ENCODE measurements at regions not wholly inside any gene's neighbourhood (a gene's known extent, or its start where the extent isn't known, plus 50 kb on each side); places are given as distances from the start of the nearest gene placed in this dataset.

- Histone ChIP-seq H3K36me3 (replicated peaks in 1 of 2; ENCODE audit: insufficient read depth in 1 of 2, low read depth in 2 of 2) (no peaks in the 10 kb centered on the region), H3K4me3 (no peak overlapping the region), H3K27ac (no peak overlapping the region), H3K4me1 (no peaks in the 10 kb centered on the region), H3K9me3 (no peaks in the 10 kb centered on the region), H3K27me3 (no peaks in the 10 kb centered on the region)
- 67 to 69% methylated on average over 6 of the region's 6 CpGs for WGBS, 2 donors
- no peak for TF ChIP-seq CTCF (IDR thresholded peaks at IDR 0.05)
- TF ChIP-seq POLR2A (IDR thresholded peaks at IDR 0.05), result no peak
- no peak for ATAC-seq
- no peak for DNase-seq
- intact Hi-C loops (cut with DNase I), result no loop called here
Measured at GRCh38 chr17:73831699-73832098, 187.5 kb upstream of the SDK2 start.

GRCh38 chr17:73833775-73834488 is 189.7 kb upstream of the SDK2 start:
- no peak overlapping the region for H3K27ac ChIP-seq
- H3K27me3 ChIP-seq, result no peaks in the 10 kb centered on the region
- DNase-seq (no peak), ATAC-seq (no peak)
- intact Hi-C loops (cut with DNase I), result no loop called here
- H3K4me1 ChIP-seq, result no peaks in the 10 kb centered on the region
- no peaks in the 10 kb centered on the region for H3K36me3 ChIP-seq (replicated peaks in 1 of 2; ENCODE audit: insufficient read depth in 1 of 2, low read depth in 2 of 2)
- WGBS, 2 donors, result 33 to 35% methylated on average over 17 of the region's 17 CpGs
- H3K4me3 ChIP-seq, result no peak overlapping the region
- no peaks in the 10 kb centered on the region for H3K9me3 ChIP-seq
- no peak for TF ChIP-seq CTCF (IDR thresholded peaks at IDR 0.05)
- no peak for TF ChIP-seq POLR2A (IDR thresholded peaks at IDR 0.05)

- 61 to 63% methylated on average over 17 of the region's 17 CpGs for WGBS, 2 donors
- Histone ChIP-seq H3K27me3 (no peaks in the 10 kb centered on the region), H3K9me3 (no peaks in the 10 kb centered on the region), H3K4me1 (no peaks in the 10 kb centered on the region), H3K27ac (no peak overlapping the region), H3K4me3 (no peak overlapping the region), H3K36me3 (replicated peaks in 1 of 2; ENCODE audit: insufficient read depth in 1 of 2, low read depth in 2 of 2) (no peaks in the 10 kb centered on the region)
- no peak for DNase-seq
- intact Hi-C loops (cut with DNase I), result no loop called here
- no peak for TF ChIP-seq CTCF (IDR thresholded peaks at IDR 0.05)
- TF ChIP-seq POLR2A (IDR thresholded peaks at IDR 0.05), result no peak
- ATAC-seq, result no peak
Measured at GRCh38 chr17:73834684-73835343, 190.6 kb upstream of the SDK2 start.

- no peak for ATAC-seq
- TF ChIP-seq CTCF (IDR thresholded peaks at IDR 0.05) (no peak), POLR2A (IDR thresholded peaks at IDR 0.05) (no peak)
- Histone ChIP-seq H3K4me1 (no peaks in the 10 kb centered on the region), H3K9me3 (no peaks in the 10 kb centered on the region), H3K4me3 (no peak overlapping the region), H3K27me3 (no peaks in the 10 kb centered on the region), H3K27ac (no peak overlapping the region), H3K36me3 (replicated peaks in 1 of 2; ENCODE audit: insufficient read depth in 1 of 2, low read depth in 2 of 2) (no peaks in the 10 kb centered on the region)
- no peak for DNase-seq
- WGBS, 2 donors, result 19 to 31% methylated on average over 8 of the region's 8 CpGs
- intact Hi-C loops (cut with DNase I), result no loop called here
Measured at GRCh38 chr17:73835605-73836004, 191.4 kb upstream of the SDK2 start.

GRCh38 chr17:73838815-73839214 is 194.6 kb upstream of the SDK2 start:
- intact Hi-C loops (cut with DNase I), result no loop called here
- no peak for ATAC-seq

More at GRCh38 chr17:73838815-73839214, 194.6 kb upstream of the SDK2 start:
- no peaks in the 10 kb centered on the region for H3K36me3 ChIP-seq (replicated peaks in 1 of 2; ENCODE audit: insufficient read depth in 1 of 2, low read depth in 2 of 2)
- no peaks in the 10 kb centered on the region for H3K4me1 ChIP-seq
- TF ChIP-seq CTCF (IDR thresholded peaks at IDR 0.05), result no peak
- no peak for TF ChIP-seq POLR2A (IDR thresholded peaks at IDR 0.05)
- no peak overlapping the region for H3K27ac ChIP-seq
- no peaks in the 10 kb centered on the region for H3K27me3 ChIP-seq
- no peaks in the 10 kb centered on the region for H3K9me3 ChIP-seq
- no peak overlapping the region for H3K4me3 ChIP-seq
- no peak for DNase-seq
- whole genome bisulfite sequencing, 2 donors, result 58 to 59% methylated on average over 2 to 5 of the region's 5 CpGs

Measured in body of pancreas (tissue), 4 donors.